ENCODE measurements at regions not wholly inside any gene's neighbourhood (a gene's known extent, or its start where the extent isn't known, plus 50 kb on each side); places are given as distances from the start of the nearest gene placed in this dataset.
"Not testable (repeated sequence)": the region's sequence is repeated elsewhere in the genome, so short reads cannot be mapped to it uniquely, and the experiment has no call there.

DNA sequence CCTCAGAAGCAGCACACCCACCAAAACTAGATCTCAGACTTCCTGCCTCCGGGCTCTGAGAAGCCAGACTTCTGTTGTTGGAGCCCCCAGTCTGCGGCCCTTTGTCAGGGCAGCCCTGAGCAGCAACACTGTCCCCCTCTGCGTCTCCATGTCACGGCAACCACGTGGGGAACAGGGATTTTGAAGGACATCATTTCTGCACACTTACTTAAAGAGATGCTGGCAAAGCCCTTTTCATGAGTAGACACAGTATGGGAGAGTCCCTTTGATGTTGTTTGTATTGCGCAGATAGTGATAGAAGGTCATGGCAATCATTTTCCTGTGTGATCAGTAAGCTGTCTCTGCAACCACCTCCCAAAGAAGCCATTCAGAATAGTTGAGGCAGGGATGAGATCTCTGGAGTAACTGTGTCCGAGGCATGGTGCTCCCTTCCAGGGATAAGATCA, 69.1 kb upstream of the ID2 start:
- no peak for TF ChIP-seq EZH2phosphoT487 (IDR thresholded peaks at IDR 0.05; ENCODE audit: borderline replicate concordance)
- TF ChIP-seq, protein P1, sequence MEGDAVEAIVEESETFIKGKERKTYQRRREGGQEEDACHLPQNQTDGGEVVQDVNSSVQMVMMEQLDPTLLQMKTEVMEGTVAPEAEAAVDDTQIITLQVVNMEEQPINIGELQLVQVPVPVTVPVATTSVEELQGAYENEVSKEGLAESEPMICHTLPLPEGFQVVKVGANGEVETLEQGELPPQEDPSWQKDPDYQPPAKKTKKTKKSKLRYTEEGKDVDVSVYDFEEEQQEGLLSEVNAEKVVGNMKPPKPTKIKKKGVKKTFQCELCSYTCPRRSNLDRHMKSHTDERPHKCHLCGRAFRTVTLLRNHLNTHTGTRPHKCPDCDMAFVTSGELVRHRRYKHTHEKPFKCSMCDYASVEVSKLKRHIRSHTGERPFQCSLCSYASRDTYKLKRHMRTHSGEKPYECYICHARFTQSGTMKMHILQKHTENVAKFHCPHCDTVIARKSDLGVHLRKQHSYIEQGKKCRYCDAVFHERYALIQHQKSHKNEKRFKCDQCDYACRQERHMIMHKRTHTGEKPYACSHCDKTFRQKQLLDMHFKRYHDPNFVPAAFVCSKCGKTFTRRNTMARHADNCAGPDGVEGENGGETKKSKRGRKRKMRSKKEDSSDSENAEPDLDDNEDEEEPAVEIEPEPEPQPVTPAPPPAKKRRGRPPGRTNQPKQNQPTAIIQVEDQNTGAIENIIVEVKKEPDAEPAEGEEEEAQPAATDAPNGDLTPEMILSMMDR (conservative IDR thresholded peaks at IDR 0.05; ENCODE audit: low read length), result no peak
- H3K9ac ChIP-seq (ENCODE audit: low read depth, low read length, poor library complexity, severe bottlenecking), result no peak overlapping the region
- peaks cover 4% of the 10 kb centered on the region; the same call in 1 of the 2 replicates for H3K9me3 ChIP-seq (ENCODE audit: insufficient read depth, low read depth, low read length)
- H3K79me2 ChIP-seq (ENCODE audit: insufficient read depth, low read length), result no peaks in the 10 kb centered on the region
- H3K27me3 ChIP-seq (ENCODE audit: insufficient read depth, low read length, poor library complexity, severe bottlenecking), result no peaks in the 10 kb centered on the region
- H3K4me3 ChIP-seq (ENCODE audit: low read length, poor library complexity, severe bottlenecking), result no peak overlapping the region
- H4K20me1 ChIP-seq (ENCODE audit: insufficient read depth, low read length, poor library complexity, severe bottlenecking), result no peaks in the 10 kb centered on the region
- H3K4me2 ChIP-seq (ENCODE audit: low read depth, low read length, poor library complexity, severe bottlenecking), result no peak overlapping the region
- H3K36me3 ChIP-seq (ENCODE audit: insufficient read depth, low read length), result no peaks in the 10 kb centered on the region
- no peaks in the 10 kb centered on the region for H3F3A ChIP-seq (ENCODE audit: low read depth)
- H3K4me1 ChIP-seq (ENCODE audit: insufficient read depth, low read length, poor library complexity, severe bottlenecking), result peaks cover 11% of the 10 kb centered on the region
- H2AFZ ChIP-seq (ENCODE audit: low read length), result no peak overlapping the region
- no peaks in the 10 kb centered on the region for H3K9me2 ChIP-seq (replicated peaks; ENCODE audit: low read depth, low read length)

- not testable (repeated sequence) for H3K4me2 ChIP-seq (ENCODE audit: low read depth, low read length, poor library complexity, severe bottlenecking); H3K36me3 ChIP-seq (ENCODE audit: insufficient read depth, low read length); H3K4me3 ChIP-seq (ENCODE audit: low read length, poor library complexity, severe bottlenecking); H3K79me2 ChIP-seq (ENCODE audit: insufficient read depth, low read length); H3F3A ChIP-seq (ENCODE audit: low read depth); H3K9me3 ChIP-seq (ENCODE audit: insufficient read depth, low read depth, low read length); H3K4me1 ChIP-seq (ENCODE audit: insufficient read depth, low read length, poor library complexity, severe bottlenecking); H3K27me3 ChIP-seq (ENCODE audit: insufficient read depth, low read length, poor library complexity, severe bottlenecking); H3K9ac ChIP-seq (ENCODE audit: low read depth, low read length, poor library complexity, severe bottlenecking); H2AFZ ChIP-seq (ENCODE audit: low read length); H4K20me1 ChIP-seq (ENCODE audit: insufficient read depth, low read length, poor library complexity, severe bottlenecking); H3K9me2 ChIP-seq (replicated peaks; ENCODE audit: low read depth, low read length)
These were observed 68.5 kb upstream of the ID2 start for GRCh38 chr2:8613207-8613999.

- Histone ChIP-seq H3F3A (ENCODE audit: low read depth) (no peaks in the 10 kb centered on the region), H2AFZ (ENCODE audit: low read length) (no peak overlapping the region), H3K4me1 (ENCODE audit: insufficient read depth, low read length, poor library complexity, severe bottlenecking) (no peaks in the 10 kb centered on the region), H3K4me2 (ENCODE audit: low read depth, low read length, poor library complexity, severe bottlenecking) (no peak overlapping the region), H3K9ac (ENCODE audit: low read depth, low read length, poor library complexity, severe bottlenecking) (no peak overlapping the region), H3K4me3 (ENCODE audit: low read length, poor library complexity, severe bottlenecking) (no peak overlapping the region), H3K9me2 (replicated peaks; ENCODE audit: low read depth, low read length) (no peaks in the 10 kb centered on the region), H3K9me3 (ENCODE audit: insufficient read depth, low read depth, low read length) (peaks cover 4% of the 10 kb centered on the region; the same call in 1 of the 2 replicates), H3K79me2 (ENCODE audit: insufficient read depth, low read length) (no peaks in the 10 kb centered on the region), H3K36me3 (ENCODE audit: insufficient read depth, low read length) (no peaks in the 10 kb centered on the region), H4K20me1 (ENCODE audit: insufficient read depth, low read length, poor library complexity, severe bottlenecking) (no peaks in the 10 kb centered on the region), H3K27me3 (ENCODE audit: insufficient read depth, low read length, poor library complexity, severe bottlenecking) (no peaks in the 10 kb centered on the region)
- TF ChIP-seq, protein P1 (conservative IDR thresholded peaks at IDR 0.05; ENCODE audit: low read length), result no peak
- TF ChIP-seq EZH2phosphoT487 (IDR thresholded peaks at IDR 0.05; ENCODE audit: borderline replicate concordance), result no peak
These were observed 67.2 kb upstream of the ID2 start for GRCh38 chr2:8614646-8615045.

- H3K4me1 ChIP-seq (ENCODE audit: insufficient read depth, low read length, poor library complexity, severe bottlenecking), result no peaks in the 10 kb centered on the region
- H4K20me1 ChIP-seq (ENCODE audit: insufficient read depth, low read length, poor library complexity, severe bottlenecking), result no peaks in the 10 kb centered on the region
- no peaks in the 10 kb centered on the region for H3K36me3 ChIP-seq (ENCODE audit: insufficient read depth, low read length)
- no peak overlapping the region for H3K4me2 ChIP-seq (ENCODE audit: low read depth, low read length, poor library complexity, severe bottlenecking)
- peaks cover 3% of the 10 kb centered on the region; the same call in 1 of the 2 replicates for H3K9me3 ChIP-seq (ENCODE audit: insufficient read depth, low read depth, low read length)
- H3K27me3 ChIP-seq (ENCODE audit: insufficient read depth, low read length, poor library complexity, severe bottlenecking), result no peaks in the 10 kb centered on the region
- no peak overlapping the region for H3K4me3 ChIP-seq (ENCODE audit: low read length, poor library complexity, severe bottlenecking)
- no peaks in the 10 kb centered on the region for H3K9me2 ChIP-seq (replicated peaks; ENCODE audit: low read depth, low read length)
- H2AFZ ChIP-seq (ENCODE audit: low read length), result no peak overlapping the region
- H3K79me2 ChIP-seq (ENCODE audit: insufficient read depth, low read length), result no peaks in the 10 kb centered on the region
- no peak for TF ChIP-seq EZH2phosphoT487 (IDR thresholded peaks at IDR 0.05; ENCODE audit: borderline replicate concordance)
- TF ChIP-seq, protein P1 (conservative IDR thresholded peaks at IDR 0.05; ENCODE audit: low read length), result no peak
- H3K9ac ChIP-seq (ENCODE audit: low read depth, low read length, poor library complexity, severe bottlenecking), result no peak overlapping the region
- H3F3A ChIP-seq (ENCODE audit: low read depth), result no peaks in the 10 kb centered on the region
These were observed 66.6 kb upstream of the ID2 start for GRCh38 chr2:8615252-8615575.

All from Loucy (cell line).